ENCODE measurements at regions not wholly inside any gene's neighbourhood (a gene's known extent, or its start where the extent isn't known, plus 50 kb on each side); places are given as distances from the start of the nearest gene placed in this dataset.

DNA sequence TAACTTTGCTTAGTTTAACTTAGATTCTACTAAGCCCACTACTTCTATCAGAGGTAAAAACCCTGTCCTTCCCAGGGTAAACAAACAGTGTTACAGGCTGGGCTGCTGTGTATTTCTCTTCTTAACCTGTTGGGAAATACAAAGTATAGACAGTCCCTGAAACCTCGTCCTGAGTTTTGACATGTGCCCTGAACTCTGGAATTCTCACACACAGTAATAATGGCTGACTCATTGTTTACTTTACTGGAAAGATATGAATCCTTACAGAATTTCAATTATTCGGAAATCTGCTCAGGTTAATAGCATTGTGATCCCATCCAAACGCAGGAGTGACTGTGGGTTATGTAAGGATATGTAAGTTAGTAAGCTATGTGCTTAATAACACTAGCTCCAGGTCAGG lies 199.1 kb downstream of the TMEM114 start:
- intact Hi-C loops (cut with DNase I): no loop called here
- TF ChIP-seq POLR2A (IDR thresholded peaks at IDR 0.05): no peak
- TF ChIP-seq, protein P1, sequence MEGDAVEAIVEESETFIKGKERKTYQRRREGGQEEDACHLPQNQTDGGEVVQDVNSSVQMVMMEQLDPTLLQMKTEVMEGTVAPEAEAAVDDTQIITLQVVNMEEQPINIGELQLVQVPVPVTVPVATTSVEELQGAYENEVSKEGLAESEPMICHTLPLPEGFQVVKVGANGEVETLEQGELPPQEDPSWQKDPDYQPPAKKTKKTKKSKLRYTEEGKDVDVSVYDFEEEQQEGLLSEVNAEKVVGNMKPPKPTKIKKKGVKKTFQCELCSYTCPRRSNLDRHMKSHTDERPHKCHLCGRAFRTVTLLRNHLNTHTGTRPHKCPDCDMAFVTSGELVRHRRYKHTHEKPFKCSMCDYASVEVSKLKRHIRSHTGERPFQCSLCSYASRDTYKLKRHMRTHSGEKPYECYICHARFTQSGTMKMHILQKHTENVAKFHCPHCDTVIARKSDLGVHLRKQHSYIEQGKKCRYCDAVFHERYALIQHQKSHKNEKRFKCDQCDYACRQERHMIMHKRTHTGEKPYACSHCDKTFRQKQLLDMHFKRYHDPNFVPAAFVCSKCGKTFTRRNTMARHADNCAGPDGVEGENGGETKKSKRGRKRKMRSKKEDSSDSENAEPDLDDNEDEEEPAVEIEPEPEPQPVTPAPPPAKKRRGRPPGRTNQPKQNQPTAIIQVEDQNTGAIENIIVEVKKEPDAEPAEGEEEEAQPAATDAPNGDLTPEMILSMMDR (IDR thresholded peaks at IDR 0.05): no peak
- H3K27me3 ChIP-seq: no peaks in the 10 kb centered on the region
- H3K4me1 ChIP-seq (replicated peaks in 1 of 2): no peaks in the 10 kb centered on the region
- WGBS, 4 donors: 40 to 43% (median 41%) methylated on average over 3 of the region's 3 CpGs
- no peak for DNase-seq
- no peaks in the 10 kb centered on the region for H3K36me3 ChIP-seq (replicated peaks in 1 of 2)
- no peak overlapping the region for H3K27ac ChIP-seq
- H3K4me3 ChIP-seq: no peak overlapping the region
- no peaks in the 10 kb centered on the region for H3K9me3 ChIP-seq (replicated peaks in 1 of 3)

DNA sequence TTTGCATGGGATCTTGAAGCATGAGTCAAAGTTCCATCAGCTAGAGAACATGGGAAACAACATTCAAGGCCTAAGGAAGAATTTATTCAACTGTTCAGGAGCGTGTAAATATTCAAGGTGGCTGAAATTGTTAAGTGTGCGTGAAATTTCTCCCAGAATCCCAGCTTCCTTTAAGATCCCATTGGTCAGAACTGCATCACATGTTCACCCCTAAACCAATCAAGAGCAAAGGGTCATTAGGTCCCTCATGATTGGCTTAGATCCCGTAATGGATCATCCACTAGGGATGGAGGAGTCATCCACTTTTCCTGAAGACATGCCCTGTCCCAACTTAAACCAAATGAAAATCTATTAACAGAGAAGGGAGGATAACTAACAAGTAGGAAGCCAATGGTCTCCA lies 201.6 kb downstream of the TMEM114 start:
- Histone ChIP-seq H3K27me3 (no peaks in the 10 kb centered on the region), H3K4me1 (replicated peaks in 1 of 2) (no peaks in the 10 kb centered on the region), H3K27ac (no peak overlapping the region), H3K4me3 (no peak overlapping the region), H3K36me3 (replicated peaks in 1 of 2) (no peaks in the 10 kb centered on the region), H3K9me3 (replicated peaks in 1 of 3) (no peaks in the 10 kb centered on the region)
- intact Hi-C loops (cut with DNase I): no loop called here
- WGBS, 4 donors: 67 to 86% (median 82%) methylated on average over 3 of the region's 3 CpGs
- no peak for DNase-seq
- TF ChIP-seq POLR2A (IDR thresholded peaks at IDR 0.05): no peak
- TF ChIP-seq, protein P1 (IDR thresholded peaks at IDR 0.05): no peak

DNA sequence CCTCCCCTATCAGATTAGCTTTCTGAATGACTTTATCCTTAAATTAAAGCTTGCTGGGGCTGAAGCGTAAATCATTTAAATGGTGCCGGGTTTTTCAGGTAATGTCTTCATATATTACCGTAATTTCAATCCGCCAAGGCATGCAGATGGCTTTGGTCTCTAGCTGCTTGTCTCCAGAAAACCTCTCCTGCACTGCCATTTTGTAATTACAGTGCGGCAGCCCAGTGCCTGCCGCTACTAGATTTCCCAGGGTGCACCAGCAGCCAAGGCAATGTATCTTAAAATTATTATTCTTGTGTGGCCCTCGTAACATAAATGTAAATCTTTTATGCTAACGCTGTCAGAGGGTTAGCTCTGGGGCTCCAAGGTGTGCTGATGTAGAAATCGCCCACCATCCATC lies 208.5 kb downstream of the TMEM114 start:
- no peaks in the 10 kb centered on the region for H3K9me3 ChIP-seq (replicated peaks in 1 of 3)
- H3K4me3 ChIP-seq: no peak overlapping the region
- no peaks in the 10 kb centered on the region for H3K36me3 ChIP-seq (replicated peaks in 1 of 2)
- intact Hi-C loops (cut with DNase I): no loop called here
- H3K27ac ChIP-seq: no peak overlapping the region
- DNase-seq: no peak
- WGBS, 4 donors: 71 to 83% (median 74%) methylated on average over 9 of the region's 9 CpGs
- no peaks in the 10 kb centered on the region for H3K27me3 ChIP-seq
- no peaks in the 10 kb centered on the region for H3K4me1 ChIP-seq (replicated peaks in 1 of 2)
- TF ChIP-seq POLR2A (IDR thresholded peaks at IDR 0.05): no peak
- TF ChIP-seq, protein P1 (IDR thresholded peaks at IDR 0.05): no peak

DNA sequence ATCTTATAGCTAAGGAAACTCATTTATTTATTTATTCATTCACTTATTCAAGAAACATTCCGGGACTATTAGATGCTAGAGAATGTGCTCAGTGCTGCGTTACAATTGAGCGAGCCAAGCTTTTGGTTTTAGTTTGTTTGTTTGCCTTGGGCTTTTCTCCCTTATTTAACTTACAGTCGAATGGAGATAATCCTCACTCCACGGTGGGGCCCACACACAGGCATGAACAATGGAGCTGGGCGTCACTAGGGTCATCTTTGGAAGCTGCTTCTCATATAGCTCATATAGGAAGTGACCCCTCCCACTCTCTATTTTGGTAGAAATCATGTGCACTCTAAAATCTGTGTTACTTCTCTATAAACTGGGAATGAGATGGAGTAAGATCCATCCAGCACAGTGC lies 210.0 kb downstream of the TMEM114 start:
- no peak for DNase-seq
- H3K36me3 ChIP-seq (replicated peaks in 1 of 2): no peaks in the 10 kb centered on the region
- H3K4me3 ChIP-seq: no peak overlapping the region
- H3K9me3 ChIP-seq (replicated peaks in 1 of 3): no peaks in the 10 kb centered on the region
- H3K27me3 ChIP-seq: no peaks in the 10 kb centered on the region
- H3K27ac ChIP-seq: no peak overlapping the region
- intact Hi-C loops (cut with DNase I): no loop called here
- 58 to 69% (median 62%) methylated on average over 6 of the region's 6 CpGs for WGBS, 4 donors
- H3K4me1 ChIP-seq (replicated peaks in 1 of 2): no peaks in the 10 kb centered on the region
- TF ChIP-seq POLR2A (IDR thresholded peaks at IDR 0.05): no peak
- TF ChIP-seq, protein P1 (IDR thresholded peaks at IDR 0.05): no peak

Measured in adrenal gland (tissue), 9 donors.